Right kidney (tissue), 1 donor: ENCODE measurements at regions not wholly inside any gene's neighbourhood (a gene's known extent, or its start where the extent isn't known, plus 50 kb on each side); places are given as distances from the start of the nearest gene placed in this dataset.
"Not testable (repeated sequence)": the region's sequence is repeated elsewhere in the genome, so short reads cannot be mapped to it uniquely, and the experiment has no call there.

ENCODE experiments used
- DNase-seq: peaks from one replicate; pipeline ENCODE4 v3.0.0-alpha.2; 2016

DNA sequence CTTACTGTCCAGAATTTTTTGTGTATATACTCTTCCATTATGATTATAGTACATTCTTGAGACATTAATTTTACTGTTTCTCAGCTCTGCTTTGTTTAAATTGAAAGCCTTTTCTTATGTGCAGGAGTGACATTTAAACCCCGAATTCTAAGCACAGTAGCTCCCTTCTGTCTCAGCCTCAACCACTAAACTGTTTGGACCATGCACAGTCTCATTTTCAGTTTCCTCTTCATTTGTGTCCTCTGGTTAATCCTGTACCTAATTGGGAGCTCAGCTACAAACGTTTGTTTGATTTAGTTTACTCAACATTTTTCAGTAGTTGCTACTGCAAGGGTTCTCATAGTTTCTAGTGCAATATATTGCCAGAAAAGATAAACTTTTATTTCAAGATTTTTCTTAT, 206.3 kb downstream of the SLITRK5 start:
- no peak for DNase-seq

DNA sequence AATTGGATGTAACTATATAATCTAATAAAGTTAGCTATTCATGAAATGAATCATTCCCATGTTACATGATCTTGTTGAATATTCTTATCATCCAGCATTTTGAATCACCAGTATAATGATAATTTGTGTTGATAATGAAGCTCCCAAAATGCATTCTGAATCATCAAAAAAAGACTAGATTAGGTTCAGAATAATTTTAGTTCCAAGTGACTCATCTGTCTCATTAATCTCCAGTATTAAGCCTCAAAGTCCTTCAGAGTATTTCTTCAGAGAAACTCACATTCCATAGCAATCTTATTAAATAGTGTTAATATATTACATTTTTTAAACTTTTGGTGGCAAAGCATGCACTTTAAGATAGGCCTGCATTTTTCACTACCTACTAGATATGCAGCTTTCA, 207.5 kb downstream of the SLITRK5 start:
- DNase-seq = no peak

DNA sequence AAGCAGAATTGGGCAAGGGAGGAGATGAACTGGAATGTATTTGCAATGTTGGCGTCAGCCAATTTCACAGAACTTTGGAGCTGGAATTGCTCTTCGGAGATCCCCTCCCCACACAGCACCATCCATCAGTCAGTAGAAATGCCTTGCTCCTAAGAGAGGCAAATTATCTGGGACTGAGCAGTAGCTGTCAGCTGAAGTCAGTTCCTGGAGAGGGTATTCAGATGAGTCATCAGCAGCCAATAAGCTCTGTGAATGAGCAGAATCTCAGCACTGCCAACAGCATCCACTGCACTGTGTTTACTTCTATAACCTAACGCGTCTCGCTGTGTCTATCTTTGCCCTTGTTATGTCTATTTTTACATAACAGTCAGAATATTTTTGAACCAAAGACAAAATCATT, 213.7 kb downstream of the SLITRK5 start:
- no peak for DNase-seq

DNA sequence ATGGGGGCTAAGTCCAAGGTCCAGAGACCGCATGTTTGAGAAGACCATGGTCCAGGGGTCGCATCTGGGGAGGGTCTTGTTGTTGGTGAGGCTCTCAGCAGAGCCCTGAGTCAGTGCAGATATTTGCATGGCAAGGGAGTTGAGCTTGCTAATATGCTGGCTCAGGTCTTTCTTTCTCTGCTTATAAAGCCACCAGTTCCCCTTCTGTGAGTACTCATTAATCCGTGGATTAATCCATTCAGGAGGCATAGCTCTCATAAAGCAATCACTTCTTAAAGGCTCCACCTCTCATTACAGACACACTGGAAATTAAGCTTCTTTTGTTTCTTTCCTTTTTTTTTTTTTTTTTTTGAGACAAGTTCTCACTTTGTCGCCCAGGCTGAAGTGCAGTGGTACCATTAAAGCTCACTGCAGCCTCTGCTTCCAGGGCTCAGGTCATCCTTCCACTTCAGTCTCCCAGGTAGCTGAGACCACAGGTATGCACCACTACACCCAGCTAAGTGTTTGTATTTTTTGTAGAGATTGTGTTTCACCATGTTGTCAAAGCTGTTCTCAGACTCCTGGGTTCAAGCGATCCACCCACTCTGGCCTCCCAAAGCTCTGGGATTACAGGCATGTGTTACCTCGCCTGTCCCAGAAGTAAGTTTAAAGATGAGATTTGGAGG, 216.4 kb downstream of the SLITRK5 start:
- DNase-seq = no peak

DNA sequence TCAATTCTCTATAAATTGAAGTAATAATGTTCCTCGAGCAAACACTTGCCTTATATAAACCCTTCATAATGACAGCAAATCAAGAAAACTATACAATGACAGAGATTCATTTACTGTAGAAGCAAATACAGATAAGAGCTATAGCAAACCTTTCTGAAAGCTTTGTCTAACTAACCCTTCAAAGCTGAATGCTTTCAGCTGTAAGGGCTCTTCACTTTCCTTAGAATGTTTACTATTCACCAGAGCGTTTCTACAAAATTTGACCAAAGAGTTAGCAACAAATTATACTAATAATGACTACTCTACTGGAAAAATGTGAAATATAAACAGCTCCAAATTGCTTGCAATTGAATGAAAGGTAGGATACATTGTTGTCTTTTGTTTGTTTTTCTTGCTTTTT, 218.1 kb downstream of the SLITRK5 start:
- DNase-seq = no peak

DNA sequence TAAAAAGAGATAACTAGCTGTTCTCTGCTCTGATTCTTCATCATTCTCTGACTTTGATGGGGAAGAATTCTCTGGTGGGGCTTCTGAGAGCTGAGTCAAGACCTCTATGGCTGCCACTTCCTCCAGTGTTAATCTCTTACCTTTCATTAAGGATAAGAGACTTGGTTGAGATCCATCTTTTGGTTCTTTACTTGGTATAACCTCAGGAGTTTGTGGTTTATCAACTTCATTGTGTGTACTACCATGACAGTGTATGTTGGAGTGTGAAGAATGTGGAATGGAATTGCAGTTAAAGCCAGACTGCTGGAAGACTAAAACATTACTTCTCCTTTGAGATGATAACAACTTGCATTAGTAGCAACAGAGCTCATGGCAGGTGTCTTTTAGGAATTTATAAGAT, 222.0 kb downstream of the SLITRK5 start:
- no peak for DNase-seq

DNA sequence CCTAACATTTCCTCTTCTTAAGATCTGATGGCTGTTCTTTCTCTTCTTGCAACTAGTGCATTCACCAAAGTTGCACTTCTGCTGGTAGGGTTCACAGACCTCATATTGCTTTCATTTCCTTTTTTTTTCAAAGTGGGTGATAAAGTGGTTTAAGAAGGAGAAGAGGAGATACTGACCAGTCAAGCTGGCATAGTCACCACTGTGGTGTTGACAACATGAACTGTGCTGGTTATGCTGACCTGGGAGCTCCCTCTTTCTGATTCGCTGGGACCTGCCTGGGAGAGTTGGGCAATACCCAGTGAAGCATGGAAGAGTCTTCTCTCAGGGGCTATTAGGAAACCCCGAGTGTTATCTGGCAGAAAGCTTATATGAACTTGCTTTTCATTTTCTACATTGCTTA, 222.9 kb downstream of the SLITRK5 start:
- no peak for DNase-seq

DNA sequence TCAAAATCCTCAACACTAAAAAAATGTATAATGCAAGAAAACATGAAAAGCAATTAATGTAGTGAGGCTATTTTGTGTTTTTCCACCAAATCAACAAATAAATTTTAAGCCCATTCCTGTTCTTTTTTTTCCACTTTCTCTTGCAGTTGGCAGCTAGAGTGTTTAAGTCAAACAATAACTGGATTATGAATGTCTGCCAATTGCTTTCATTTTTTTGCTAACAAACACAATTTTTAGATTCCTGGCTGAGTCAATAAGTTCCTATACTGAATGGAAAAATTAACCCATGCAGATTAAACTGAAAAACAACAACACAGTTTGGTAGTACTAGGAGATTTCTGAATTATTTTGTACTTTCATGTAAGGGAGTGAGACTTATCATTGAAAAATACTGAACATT, 232.4 kb downstream of the SLITRK5 start:
- no peak for DNase-seq

DNA sequence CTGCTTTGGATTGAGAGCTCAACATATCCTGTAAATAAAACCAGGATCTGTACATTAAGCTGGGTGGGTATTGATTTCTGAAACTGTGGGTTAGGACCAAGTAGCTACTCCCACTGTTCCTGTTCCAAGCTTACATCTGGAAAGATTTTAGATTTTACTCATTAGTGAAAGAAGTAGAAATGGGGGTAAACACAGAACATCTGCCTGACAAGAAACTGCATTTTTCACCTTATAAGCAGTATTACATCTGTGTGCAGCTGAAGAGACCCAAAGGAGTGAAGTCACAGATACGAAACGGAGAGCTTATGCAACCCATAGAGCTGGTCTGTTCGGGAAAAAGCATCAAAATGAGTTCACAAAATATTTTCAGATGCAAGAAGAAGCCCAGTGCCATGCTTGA, 235.2 kb downstream of the SLITRK5 start:
- DNase-seq = no peak

DNA sequence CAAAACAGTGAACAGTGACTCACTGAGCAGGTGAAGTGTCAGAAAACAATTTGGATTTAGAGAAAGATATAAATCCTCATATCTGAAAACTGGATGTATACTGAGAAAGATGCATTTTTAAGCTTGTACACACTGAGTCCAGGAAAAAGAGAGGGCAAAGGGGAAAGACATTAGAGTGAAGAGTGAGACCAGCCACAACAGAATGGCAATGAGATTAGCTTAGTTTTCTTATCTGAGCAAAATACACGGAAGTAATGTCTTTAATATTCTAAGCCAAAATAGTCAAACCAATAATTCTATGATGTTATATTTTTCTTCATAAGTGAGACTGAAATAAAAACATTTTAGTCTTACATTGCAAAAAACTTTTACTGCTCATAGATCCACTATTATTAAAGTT, 236.0 kb downstream of the SLITRK5 start:
- no peak for DNase-seq

DNA sequence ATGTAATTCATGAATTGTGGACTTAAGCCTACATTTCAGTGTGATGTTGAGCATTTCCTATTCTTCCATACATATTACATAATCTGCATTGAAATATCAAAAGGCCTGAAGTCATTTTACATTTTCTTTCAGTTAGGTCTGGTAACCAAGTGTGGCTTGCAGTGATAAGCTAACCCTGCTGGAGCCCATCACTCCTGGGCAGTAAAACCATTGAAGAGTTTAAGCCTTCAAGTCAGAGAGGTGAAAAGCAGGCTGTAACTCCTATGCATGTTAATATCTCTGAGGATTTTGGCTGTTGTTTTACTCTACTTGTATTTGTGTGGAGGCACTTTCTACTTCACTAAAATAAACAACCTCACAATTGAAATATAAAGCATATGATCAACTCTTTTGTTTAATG, 248.8 kb downstream of the SLITRK5 start:
- no peak for DNase-seq

DNA sequence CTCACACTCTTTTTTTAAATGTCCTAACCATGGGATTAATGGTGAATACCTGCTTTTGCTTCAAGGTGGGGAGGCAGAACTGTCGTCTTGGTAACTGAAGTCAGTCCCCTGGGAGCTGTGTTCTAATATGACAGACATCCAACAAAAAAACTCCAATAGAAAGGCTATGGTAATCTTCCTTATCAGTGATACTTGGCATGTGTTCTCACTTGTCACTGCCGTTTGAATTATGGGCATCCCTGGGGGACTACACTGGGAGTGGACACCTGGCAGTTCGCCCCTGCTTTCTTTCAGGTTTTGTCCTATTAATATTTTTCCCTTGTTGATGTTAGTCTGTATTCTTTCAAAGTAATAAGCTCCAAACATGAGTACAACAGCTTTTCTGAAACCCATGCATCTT, 252.6 kb downstream of the SLITRK5 start:
- DNase-seq = no peak

DNA sequence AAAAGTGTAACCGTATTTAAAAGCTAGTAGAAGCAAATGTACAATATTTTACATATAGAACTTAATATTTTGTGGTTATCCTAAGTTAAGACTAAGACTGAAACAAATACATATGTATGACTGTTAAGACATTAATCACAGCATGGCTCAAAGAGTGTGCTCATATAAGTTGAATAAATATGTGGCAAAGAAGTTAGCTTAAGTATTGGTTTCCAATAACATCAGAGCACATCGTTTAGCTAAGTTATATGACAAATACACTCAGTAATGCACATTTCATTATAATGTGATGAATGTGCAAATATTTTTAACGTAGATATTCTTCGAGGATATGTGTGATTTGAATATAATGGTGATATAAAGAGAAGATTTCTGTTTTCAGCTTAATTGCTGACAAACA, 253.8 kb downstream of the SLITRK5 start:
- no peak for DNase-seq

DNA sequence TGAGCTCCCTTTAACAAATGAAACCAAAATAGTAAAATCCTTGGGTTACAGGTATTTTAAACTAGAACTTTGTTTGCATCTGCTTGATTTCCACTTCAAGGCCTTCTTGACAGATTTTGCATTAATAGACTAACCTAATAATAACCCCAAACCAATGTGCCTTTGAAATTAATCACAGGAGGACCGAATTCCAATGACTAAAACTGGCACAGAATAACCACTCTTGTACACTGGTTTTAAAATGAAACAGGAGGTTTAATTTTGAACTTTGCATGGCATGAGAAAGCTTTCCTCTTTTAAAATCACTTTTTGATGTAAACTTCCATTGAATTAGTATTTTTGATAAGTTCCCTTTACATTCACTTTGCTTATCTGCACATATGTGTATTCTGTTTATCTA, 269.6 kb downstream of the SLITRK5 start:
- DNase-seq = no peak

DNA sequence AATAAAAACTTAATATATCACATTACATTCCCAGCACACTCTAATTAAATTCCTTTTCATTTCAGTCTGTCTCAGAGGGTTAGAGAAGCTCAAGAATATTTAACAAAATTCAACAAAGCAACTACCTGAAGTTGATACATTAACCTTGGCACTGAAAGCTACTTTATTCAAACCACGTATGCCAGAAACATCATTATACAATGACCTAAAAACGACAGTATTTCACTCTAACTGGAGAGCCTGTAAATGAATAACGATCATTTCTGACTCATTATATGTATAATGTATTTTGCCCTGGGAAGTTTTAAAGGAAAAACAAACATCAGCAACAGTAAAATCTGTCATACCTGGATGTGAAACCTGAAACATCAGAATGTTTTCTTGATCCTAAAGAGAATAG, 270.1 kb downstream of the SLITRK5 start:
- DNase-seq = no peak

DNA sequence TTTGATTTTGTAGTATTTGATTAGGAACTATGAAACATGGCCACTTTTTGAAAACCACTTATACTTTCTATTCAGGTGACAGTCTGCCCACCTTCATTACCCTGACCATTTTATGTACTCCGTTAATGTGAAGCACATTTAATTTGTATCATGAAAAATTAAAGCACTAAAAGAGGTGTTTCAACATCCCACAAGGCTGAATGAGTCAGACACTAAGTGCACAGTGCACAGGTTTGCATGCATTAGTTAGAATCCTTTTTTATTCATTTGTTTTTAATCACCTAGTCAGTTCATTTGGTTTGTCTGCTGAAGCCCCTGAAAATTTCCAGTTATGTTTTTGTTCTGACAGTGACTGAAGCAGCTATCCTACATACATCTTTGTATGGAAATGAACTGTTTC, 271.0 kb downstream of the SLITRK5 start:
- no peak for DNase-seq

DNA sequence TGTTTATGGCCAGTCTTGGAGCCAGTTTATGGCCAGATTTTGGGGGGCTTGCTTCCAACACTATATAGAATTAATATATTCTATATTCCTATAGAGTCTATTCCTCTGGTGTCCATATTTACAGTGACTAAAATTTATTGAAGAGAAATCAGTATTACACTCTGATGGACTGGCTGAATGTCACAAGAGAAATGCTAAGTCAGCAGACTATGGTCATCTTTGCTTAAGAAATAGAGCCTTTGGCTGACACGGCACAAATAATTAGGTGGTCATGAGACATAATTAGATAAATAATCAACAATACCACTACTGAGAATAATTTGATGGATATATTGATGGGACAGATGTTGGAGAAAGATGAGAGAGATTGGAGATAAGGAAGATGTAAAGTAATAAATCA, 272.9 kb downstream of the SLITRK5 start:
- DNase-seq = no peak

DNA sequence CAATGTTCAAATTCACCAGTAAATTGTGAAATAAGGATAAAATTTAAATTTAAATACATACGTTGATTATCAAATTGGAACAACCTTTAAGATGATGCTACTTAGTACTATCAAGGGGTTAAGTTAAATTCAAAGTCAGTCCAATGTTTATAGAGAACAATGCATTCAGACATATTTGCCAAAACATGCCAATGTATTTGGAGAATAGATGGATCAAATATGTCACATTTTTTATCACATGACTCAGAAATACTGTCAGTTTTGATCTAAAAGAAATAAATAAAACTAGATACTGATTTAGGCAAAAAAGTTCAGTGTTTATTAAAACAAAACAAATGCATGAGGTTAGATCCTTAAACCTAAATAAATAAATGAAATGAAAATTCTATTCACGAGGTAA, 281.2 kb downstream of the SLITRK5 start:
- DNase-seq = no peak

DNA sequence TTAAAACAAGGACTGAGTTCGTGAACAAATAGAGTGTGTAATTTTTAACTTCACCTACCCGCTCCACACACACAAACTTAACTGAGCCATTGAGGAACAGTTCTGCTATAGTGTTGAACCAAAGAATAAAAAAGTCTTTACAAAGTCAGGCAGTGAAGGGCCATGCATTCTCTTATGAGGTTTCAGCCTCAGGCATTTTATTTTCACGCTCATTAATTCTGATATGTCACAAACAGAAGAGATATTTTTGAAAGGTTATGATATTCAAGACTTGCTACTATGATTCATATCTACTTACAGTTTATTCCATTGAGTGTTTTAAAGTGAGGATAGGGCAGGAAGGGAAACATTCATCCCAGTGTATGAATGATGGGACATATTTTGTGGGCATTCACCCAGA, 282.2 kb downstream of the SLITRK5 start:
- DNase-seq = no peak

DNA sequence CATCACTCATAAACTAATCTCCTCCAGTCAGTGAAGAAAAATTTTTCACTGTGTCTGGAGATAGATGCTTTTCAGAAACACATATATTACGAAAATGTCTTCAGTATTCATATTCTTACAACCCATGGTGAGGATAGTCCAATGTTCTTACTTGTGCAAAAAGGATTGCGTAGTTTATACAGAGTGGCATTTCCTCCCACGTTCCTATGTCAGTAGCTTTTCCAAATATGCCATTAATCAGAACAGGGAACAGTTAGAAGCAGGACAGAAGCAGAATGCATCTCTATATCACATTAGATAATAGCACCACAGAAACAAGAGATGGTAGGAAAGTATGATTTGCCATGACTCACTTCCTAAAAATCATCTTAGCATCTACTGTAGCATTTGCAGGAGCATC, 282.9 kb downstream of the SLITRK5 start:
- no peak for DNase-seq

DNA sequence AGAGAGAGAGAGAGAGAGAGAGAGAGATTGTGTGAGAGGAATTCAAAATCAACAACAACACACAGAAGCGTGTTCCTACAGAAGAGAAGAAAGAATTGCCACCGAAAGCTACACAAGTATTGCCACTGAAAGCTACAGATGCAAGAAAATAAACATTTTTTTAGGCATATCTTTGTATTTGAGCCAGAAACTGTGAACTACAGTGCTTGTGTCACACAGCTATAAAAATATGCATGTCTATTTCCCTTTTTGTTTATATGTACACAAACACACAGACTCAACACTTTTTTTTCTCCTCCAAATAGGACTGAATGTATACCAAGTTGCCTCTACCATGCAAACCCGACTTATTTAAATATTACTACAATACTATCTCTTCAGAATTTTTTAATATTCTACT, 290.4 kb downstream of the SLITRK5 start:
- DNase-seq = no peak

DNA sequence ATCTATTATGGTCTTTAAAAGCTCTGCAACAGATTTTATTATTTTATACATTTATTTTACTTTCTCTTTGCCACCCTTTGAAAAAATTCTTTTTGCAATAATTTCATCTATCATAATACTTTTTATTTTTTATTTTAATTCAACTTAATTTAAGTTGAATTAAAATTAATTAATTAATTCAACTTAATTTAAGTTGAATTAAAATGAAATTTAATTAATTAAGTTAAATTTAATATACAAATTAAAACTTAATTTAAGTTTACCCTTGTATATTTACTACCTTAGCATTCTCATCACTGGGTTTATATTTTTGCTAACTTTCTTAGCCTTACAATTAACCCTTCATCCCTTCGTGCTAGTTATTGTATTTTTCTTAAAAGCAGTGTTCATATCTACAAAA, 301.4 kb downstream of the SLITRK5 start:
- no peak for DNase-seq

DNA sequence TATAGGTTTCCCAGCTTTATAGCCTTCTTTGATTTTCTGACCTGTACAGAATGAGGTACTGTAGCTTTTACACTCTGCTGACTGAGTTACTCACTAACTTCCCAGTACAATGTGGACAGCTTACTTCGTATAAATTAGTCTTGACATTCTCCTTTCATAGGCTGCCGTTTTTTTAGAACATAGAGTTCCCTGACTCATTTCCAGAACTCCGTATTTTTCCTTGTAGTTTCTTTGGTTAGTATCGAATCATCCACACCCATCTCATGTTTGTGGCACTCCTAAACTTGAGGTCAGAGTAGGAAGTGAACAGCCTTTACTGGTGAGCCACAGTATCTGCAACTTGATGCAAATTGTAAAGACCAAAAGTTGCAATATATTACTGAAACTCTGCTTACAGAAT, 303.9 kb downstream of the SLITRK5 start:
- DNase-seq = no peak

DNA sequence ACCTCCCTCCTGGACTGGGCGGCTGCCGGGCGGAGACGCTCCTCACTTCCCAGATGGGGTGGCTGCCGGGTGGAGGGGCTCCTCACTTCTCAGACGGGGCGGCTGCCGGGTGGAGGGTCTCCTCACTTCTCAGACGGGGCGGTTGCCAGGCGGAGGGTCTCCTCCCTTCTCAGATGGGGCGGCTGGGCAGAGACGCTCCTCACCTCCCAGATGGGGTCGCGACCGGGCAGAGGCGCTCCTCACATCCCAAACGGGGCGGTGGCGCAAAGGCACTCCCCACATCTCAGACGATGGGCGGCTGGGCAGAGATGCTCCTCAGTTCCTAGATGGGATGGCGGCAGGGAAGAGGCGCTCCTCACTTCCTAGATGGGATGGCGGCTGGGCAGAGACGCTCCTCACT, 305.5 kb downstream of the SLITRK5 start:
- not testable (repeated sequence) for DNase-seq

DNA sequence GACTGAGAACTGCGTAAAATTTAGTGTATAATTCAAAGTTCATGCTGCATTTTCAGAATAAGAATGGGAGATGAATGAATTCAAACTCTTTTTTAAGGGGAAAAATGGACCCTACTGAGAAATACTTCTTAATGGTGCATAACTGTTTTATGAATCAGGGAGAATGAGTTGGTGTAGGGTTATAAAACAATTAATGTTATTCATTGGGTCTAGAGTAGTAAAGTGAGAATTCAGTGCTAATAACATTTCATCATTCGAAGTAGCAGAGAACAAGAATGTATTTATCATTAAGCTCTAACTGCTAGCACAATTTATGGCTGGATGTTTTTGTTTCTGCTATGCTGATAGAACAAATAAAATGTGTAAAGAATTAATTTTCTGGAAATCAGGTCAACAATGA, 310.2 kb downstream of the SLITRK5 start:
- DNase-seq = no peak
